ENCODE measurements at regions not wholly inside any gene's neighbourhood (a gene's known extent, or its start where the extent isn't known, plus 50 kb on each side); places are given as distances from the start of the nearest gene placed in this dataset.
A peak's percentile ranks its signal among the peaks of the same experiment; 100 is the strongest.

DNA sequence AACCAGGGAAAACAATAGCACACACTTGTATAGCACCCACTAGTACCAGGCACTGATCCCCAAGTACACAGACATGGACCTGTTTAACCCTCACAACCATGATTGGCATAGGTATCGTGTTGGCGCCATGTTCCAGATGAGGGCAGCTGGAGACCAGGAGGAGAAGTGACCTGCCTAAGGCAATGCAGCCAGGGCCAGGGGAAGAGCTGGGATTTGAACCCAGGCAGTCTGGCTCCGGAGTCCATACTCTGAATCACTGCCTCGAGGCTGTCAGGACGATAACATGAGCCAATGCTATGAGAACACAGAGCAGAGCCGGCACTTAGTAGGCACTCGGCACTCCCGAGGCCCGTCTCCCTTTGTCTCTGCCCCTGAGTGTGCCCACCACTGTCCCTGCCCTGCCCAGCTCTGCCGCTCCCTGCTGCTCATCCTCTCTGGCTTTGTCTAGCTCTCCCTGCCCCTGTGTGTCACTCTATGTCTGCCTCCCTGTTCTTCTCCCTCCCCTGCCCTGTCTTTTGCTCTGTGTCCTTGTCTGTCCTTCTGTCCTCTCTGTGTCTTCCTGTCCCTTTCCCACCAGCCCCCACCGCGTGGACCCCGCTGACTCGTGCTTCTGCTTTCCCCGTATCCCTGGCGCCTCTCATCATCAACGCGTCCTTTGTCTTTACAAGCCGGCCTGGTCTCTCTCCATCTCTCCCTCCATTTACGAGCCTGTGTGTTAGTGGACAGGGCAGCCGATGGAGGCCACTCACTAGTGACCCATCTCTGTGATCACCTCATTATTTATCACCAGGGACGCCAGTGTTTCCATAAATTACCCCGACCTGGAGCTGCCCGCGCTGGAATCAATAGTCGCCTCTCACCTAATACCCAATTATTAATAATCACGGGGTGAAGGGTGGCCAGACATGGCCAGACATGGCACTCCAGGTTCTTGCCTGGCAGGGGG lies 99.4 kb upstream of the MVB12B start:
- intact Hi-C loops (cut with DNase I; ENCODE audit: low total_unique reads) (loop anchor here (5.0 to 10.0 kb wide), 2 partner anchors 670 to 822 kb away; no protein-coding TSS in a partner anchor), in situ Hi-C loops (cut with MboI; ENCODE audit: low pct_ligation_motif_present in 1 of 4, low pct_unique_long_range_greater_than_20kb in 1 of 4, low sequenced_read_pairs in 3 of 4) (loop anchor here in 2 of 4 donors (5.0 to 25.0 kb wide), 2 partner anchors 815 kb away; no protein-coding TSS in a partner anchor)
- H3K27ac ChIP-seq, result no peak overlapping the region
- H3K27me3 ChIP-seq, result peaks cover 57% of the 10 kb centered on the region
- DNase-seq, result no peak
- 75 to 82% methylated on average over 8 to 27 of the region's 27 CpGs for WGBS, 2 donors (ENCODE audit: low coverage in 1 of 2)
- no peak for TF ChIP-seq EP300 (IDR thresholded peaks at IDR 0.05; ENCODE audit: low read depth)
- no peak for TF ChIP-seq POLR2AphosphoS5 (IDR thresholded peaks at IDR 0.05)
- TF ChIP-seq, protein P1, sequence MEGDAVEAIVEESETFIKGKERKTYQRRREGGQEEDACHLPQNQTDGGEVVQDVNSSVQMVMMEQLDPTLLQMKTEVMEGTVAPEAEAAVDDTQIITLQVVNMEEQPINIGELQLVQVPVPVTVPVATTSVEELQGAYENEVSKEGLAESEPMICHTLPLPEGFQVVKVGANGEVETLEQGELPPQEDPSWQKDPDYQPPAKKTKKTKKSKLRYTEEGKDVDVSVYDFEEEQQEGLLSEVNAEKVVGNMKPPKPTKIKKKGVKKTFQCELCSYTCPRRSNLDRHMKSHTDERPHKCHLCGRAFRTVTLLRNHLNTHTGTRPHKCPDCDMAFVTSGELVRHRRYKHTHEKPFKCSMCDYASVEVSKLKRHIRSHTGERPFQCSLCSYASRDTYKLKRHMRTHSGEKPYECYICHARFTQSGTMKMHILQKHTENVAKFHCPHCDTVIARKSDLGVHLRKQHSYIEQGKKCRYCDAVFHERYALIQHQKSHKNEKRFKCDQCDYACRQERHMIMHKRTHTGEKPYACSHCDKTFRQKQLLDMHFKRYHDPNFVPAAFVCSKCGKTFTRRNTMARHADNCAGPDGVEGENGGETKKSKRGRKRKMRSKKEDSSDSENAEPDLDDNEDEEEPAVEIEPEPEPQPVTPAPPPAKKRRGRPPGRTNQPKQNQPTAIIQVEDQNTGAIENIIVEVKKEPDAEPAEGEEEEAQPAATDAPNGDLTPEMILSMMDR (IDR thresholded peaks at IDR 0.05), result no peak
- TF ChIP-seq POLR2A (IDR thresholded peaks at IDR 0.05), result no peak
- no peaks in the 10 kb centered on the region for H3K36me3 ChIP-seq
- H3K9me3 ChIP-seq, result no peaks in the 10 kb centered on the region
- H3K4me3 ChIP-seq, result no peak overlapping the region
- no peaks in the 10 kb centered on the region for H3K4me1 ChIP-seq

DNA sequence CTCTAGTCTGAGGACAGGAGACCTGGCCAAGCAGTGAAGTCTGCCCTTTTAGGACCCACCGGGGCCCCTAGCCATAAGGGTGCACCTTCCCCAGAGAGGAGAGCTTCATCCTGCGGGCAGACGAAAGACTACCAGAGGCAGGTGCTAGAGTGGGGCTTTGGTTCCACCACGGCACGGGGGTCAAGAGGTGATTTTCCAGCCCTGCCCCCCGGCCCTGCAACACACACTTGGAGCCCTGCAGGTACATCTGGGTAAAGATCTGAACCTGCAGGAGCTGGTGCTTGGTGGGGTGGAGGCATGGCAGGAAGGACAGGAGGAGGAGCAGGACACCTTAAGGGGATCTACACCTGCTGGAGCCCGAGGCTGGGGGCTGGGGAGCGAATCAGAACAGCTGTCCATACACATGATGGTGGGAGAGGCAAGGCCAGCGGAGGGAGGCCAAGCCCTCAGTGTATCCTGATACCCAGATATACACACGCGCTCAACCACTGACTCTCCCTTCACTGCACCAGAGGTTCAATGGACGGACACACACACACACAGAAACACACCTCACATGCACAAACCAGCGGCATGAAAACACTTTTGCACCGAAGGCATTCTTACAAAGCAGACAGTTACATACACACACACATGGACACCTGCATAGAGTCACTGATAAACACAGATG lies 98.4 kb upstream of the MVB12B start:
- Histone ChIP-seq H3K4me3 (no peak overlapping the region), H3K36me3 (no peaks in the 10 kb centered on the region), H3K9me3 (no peaks in the 10 kb centered on the region), H3K4me1 (no peaks in the 10 kb centered on the region), H3K27ac (no peak overlapping the region), H3K27me3 (peaks cover 47% of the 10 kb centered on the region)
- no peak for DNase-seq
- TF ChIP-seq, protein P1 (IDR thresholded peaks at IDR 0.05), result no peak
- TF ChIP-seq POLR2AphosphoS5 (IDR thresholded peaks at IDR 0.05) (no peak), EP300 (IDR thresholded peaks at IDR 0.05; ENCODE audit: low read depth) (no peak), POLR2A (IDR thresholded peaks at IDR 0.05) (no peak)
- WGBS, 2 donors (ENCODE audit: low coverage in 1 of 2), result 74% methylated on average over 14 of the region's 14 CpGs; no CpG with 5 or more reads in 1 of the 2 donors
- in situ Hi-C loops (cut with MboI; ENCODE audit: low pct_ligation_motif_present in 1 of 4, low pct_unique_long_range_greater_than_20kb in 1 of 4, low sequenced_read_pairs in 3 of 4) (loop anchor here in 2 of 4 donors (5.0 to 25.0 kb wide), 2 partner anchors 816 kb away; no protein-coding TSS in a partner anchor), intact Hi-C loops (cut with DNase I; ENCODE audit: low total_unique reads) (loop anchor here (5.0 to 10.0 kb wide), 2 partner anchors 671 to 823 kb away; no protein-coding TSS in a partner anchor)

DNA sequence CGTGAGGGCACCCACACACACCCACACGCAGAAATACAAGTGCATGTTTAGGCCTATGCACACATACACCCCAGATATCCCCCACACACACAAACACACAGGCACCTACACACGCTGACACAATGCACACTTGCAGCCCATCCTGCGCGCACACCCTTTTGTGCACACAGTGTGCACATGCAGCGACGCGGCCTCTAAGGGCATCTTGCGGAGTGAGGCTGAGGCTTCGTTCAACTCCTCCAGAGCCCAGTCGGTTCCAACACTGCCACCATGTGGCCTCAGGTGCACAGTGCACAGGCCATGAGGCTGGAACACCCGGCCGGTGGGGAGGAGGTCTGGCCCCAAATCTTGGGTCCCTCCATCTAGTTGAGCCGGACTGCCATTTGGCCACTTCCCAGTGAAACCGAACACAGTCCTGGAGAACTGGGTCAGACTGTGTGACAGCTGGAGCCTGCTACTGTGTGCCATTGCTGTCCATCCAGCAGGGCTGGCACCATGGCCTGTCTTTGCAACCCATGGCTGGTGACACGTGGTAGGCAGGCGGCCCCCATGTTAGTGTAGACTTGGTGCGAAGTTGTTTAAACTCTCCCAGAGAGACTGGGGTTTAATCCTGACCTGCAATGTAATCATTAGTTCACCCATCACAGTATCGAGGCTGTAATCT lies 97.7 kb upstream of the MVB12B start:
- H3K4me3 ChIP-seq, result no peak overlapping the region
- no peak overlapping the region for H3K27ac ChIP-seq
- no peaks in the 10 kb centered on the region for H3K36me3 ChIP-seq
- WGBS, 2 donors (ENCODE audit: low coverage in 1 of 2), result 25% methylated on average over 19 of the region's 19 CpGs; no CpG with 5 or more reads in 1 of the 2 donors
- DNase-seq, result peak; percentile 69
- TF ChIP-seq, protein P1 (IDR thresholded peaks at IDR 0.05), result peak; percentile 89 to 93 (median 92)
- TF ChIP-seq POLR2A (IDR thresholded peaks at IDR 0.05) (no peak), POLR2AphosphoS5 (IDR thresholded peaks at IDR 0.05) (no peak)
- peaks cover 42% of the 10 kb centered on the region for H3K27me3 ChIP-seq
- intact Hi-C loops (cut with DNase I; ENCODE audit: low total_unique reads), result loop anchor here (5.0 to 10.0 kb wide), 2 partner anchors 672 to 824 kb away; no protein-coding TSS in a partner anchor
- no peaks in the 10 kb centered on the region for H3K4me1 ChIP-seq
- in situ Hi-C loops (cut with MboI; ENCODE audit: low pct_ligation_motif_present in 1 of 4, low pct_unique_long_range_greater_than_20kb in 1 of 4, low sequenced_read_pairs in 3 of 4), result loop anchor here in 2 of 4 donors (5.0 to 25.0 kb wide), 2 partner anchors 817 kb away; no protein-coding TSS in a partner anchor
- H3K9me3 ChIP-seq, result no peaks in the 10 kb centered on the region
